Stomach smooth muscle (tissue), 2 donors: ENCODE measurements at regions not wholly inside any gene's neighbourhood (a gene's known extent, or its start where the extent isn't known, plus 50 kb on each side); places are given as distances from the start of the nearest gene placed in this dataset.

ENCODE experiments used
- H3K27ac ChIP-seq: one replicate; pipeline ENCODE4 v1.7.0; 2013; ENCODE audit warnings: mild to moderate bottlenecking, low read length, inconsistent platforms
- H3K27me3 ChIP-seq, 2 donors: one replicate each; pipeline ENCODE4 v1.7.0; 2013; ENCODE audit warnings: low read length in 2 of 2; ENCODE audit not compliant: insufficient read depth in 2 of 2, control insufficient read depth in 1 of 2
- H3K36me3 ChIP-seq, 2 donors: one replicate each; pipeline ENCODE4 v1.7.0; 2013; ENCODE audit warnings: low read length in 2 of 2; ENCODE audit not compliant: control insufficient read depth in 2 of 2, insufficient read depth in 2 of 2
- H3K4me1 ChIP-seq: one replicate; pipeline ENCODE4 v1.7.0; 2013; ENCODE audit warnings: low read length; ENCODE audit not compliant: control insufficient read depth, insufficient read depth
- H3K4me3 ChIP-seq, 2 donors: one replicate each; pipeline ENCODE4 v1.7.0; 2013; ENCODE audit warnings: low read length in 2 of 2
- H3K9ac ChIP-seq, 2 donors: one replicate each; pipeline ENCODE4 v1.7.0; 2013; ENCODE audit warnings: low read length in 2 of 2, mild to moderate bottlenecking in 1 of 2
- H3K9me3 ChIP-seq, 2 donors: one replicate each; pipeline ENCODE4 v1.7.0; 2013; ENCODE audit warnings: low read length in 2 of 2; ENCODE audit not compliant: control insufficient read depth in 2 of 2
- donor health status: healthy.
- donor health status: Pancreatic carcinoma.

- H3K9ac ChIP-seq = no peak overlapping the region
- H3K27ac ChIP-seq = no peak overlapping the region
- no peaks in the 10 kb centered on the region for H3K36me3 ChIP-seq
- no peak overlapping the region for H3K4me3 ChIP-seq
- no peaks in the 10 kb centered on the region for H3K4me1 ChIP-seq
- peaks cover 0 to 3% of the 10 kb centered on the region in 2 donors for H3K9me3 ChIP-seq
- H3K27me3 ChIP-seq = peaks cover 1 to 2% of the 10 kb centered on the region in 2 donors
These were observed 465.1 kb upstream of the MYT1L start for GRCh38 chr2:2796207-2796606.

GRCh38 chr2:2795438-2796091 is 464.5 kb upstream of the MYT1L start:
- H3K27me3 ChIP-seq = peaks cover 2% of the 10 kb centered on the region in 2 donors
- H3K4me1 ChIP-seq = no peaks in the 10 kb centered on the region
- peaks cover 0 to 3% of the 10 kb centered on the region in 2 donors for H3K9me3 ChIP-seq
- H3K27ac ChIP-seq = no peak overlapping the region
- H3K4me3 ChIP-seq = no peak overlapping the region
- H3K36me3 ChIP-seq = no peaks in the 10 kb centered on the region
- H3K9ac ChIP-seq = no peak overlapping the region

GRCh38 chr2:2793925-2794560 is 463.0 kb upstream of the MYT1L start:
- Histone ChIP-seq H3K9ac (no peak overlapping the region), H3K9me3 (peaks cover 0 to 3% of the 10 kb centered on the region in 2 donors), H3K4me1 (no peaks in the 10 kb centered on the region), H3K36me3 (no peaks in the 10 kb centered on the region), H3K4me3 (no peak overlapping the region), H3K27me3 (peaks cover 0 to 2% of the 10 kb centered on the region in 2 donors), H3K27ac (no peak overlapping the region)

GRCh38 chr2:2793514-2793913 is 462.4 kb upstream of the MYT1L start:
- no peak overlapping the region for H3K27ac ChIP-seq
- H3K9me3 ChIP-seq = peaks cover 0 to 3% of the 10 kb centered on the region in 2 donors
- H3K4me3 ChIP-seq = no peak overlapping the region
- peaks cover 0 to 2% of the 10 kb centered on the region in 2 donors for H3K27me3 ChIP-seq
- H3K9ac ChIP-seq = no peak overlapping the region
- H3K4me1 ChIP-seq = no peaks in the 10 kb centered on the region
- H3K36me3 ChIP-seq = no peaks in the 10 kb centered on the region

GRCh38 chr2:2791606-2792005 is 460.5 kb upstream of the MYT1L start:
- Histone ChIP-seq H3K27me3 (peaks cover 0 to 2% of the 10 kb centered on the region in 2 donors), H3K4me1 (no peaks in the 10 kb centered on the region), H3K4me3 (no peak overlapping the region), H3K36me3 (no peaks in the 10 kb centered on the region), H3K9me3 (peaks cover 0 to 3% of the 10 kb centered on the region in 2 donors), H3K27ac (no peak overlapping the region), H3K9ac (no peak overlapping the region)

- Histone ChIP-seq H3K9me3 (peaks cover 0 to 3% of the 10 kb centered on the region in 2 donors), H3K4me1 (no peaks in the 10 kb centered on the region), H3K36me3 (no peaks in the 10 kb centered on the region), H3K27me3 (peaks cover 0 to 2% of the 10 kb centered on the region in 2 donors), H3K4me3 (no peak overlapping the region), H3K27ac (no peak overlapping the region), H3K9ac (no peak overlapping the region)
These were observed 460.0 kb upstream of the MYT1L start for GRCh38 chr2:2791031-2791430.

- Histone ChIP-seq H3K4me3 (no peak overlapping the region), H3K27me3 (peaks cover 2% of the 10 kb centered on the region in 2 donors), H3K36me3 (no peaks in the 10 kb centered on the region), H3K9me3 (no peaks in the 10 kb centered on the region), H3K4me1 (no peaks in the 10 kb centered on the region), H3K27ac (no peak overlapping the region), H3K9ac (no peak overlapping the region)
These were observed 457.0 kb upstream of the MYT1L start for GRCh38 chr2:2788076-2788475.

GRCh38 chr2:2787301-2787907 is 456.3 kb upstream of the MYT1L start:
- no peak overlapping the region for H3K4me3 ChIP-seq
- no peak overlapping the region for H3K27ac ChIP-seq
- H3K36me3 ChIP-seq = no peaks in the 10 kb centered on the region
- H3K27me3 ChIP-seq = peaks cover 2 to 4% of the 10 kb centered on the region in 2 donors
- no peaks in the 10 kb centered on the region for H3K4me1 ChIP-seq
- no peaks in the 10 kb centered on the region for H3K9me3 ChIP-seq
- H3K9ac ChIP-seq = no peak overlapping the region

- no peaks in the 10 kb centered on the region for H3K4me1 ChIP-seq
- H3K27me3 ChIP-seq = peaks cover 0 to 9% of the 10 kb centered on the region in 2 donors
- no peaks in the 10 kb centered on the region for H3K36me3 ChIP-seq
- peaks cover 3 to 4% of the 10 kb centered on the region in 2 donors for H3K9me3 ChIP-seq
- H3K9ac ChIP-seq = no peak overlapping the region
- H3K4me3 ChIP-seq = no peak overlapping the region
- no peak overlapping the region for H3K27ac ChIP-seq
These were observed 450.9 kb upstream of the MYT1L start for GRCh38 chr2:2782007-2782406.

GRCh38 chr2:2779727-2780126 is 448.7 kb upstream of the MYT1L start:
- peaks cover 4 to 10% of the 10 kb centered on the region in 2 donors for H3K9me3 ChIP-seq
- no peaks in the 10 kb centered on the region for H3K4me1 ChIP-seq
- no peak overlapping the region for H3K27ac ChIP-seq
- H3K4me3 ChIP-seq = no peak overlapping the region
- H3K36me3 ChIP-seq = no peaks in the 10 kb centered on the region
- H3K27me3 ChIP-seq = peaks cover 0 to 9% of the 10 kb centered on the region in 2 donors
- no peak overlapping the region for H3K9ac ChIP-seq

GRCh38 chr2:2777876-2778275 is 446.8 kb upstream of the MYT1L start:
- H3K4me3 ChIP-seq = no peak overlapping the region
- peaks cover 0 to 6% of the 10 kb centered on the region in 2 donors for H3K27me3 ChIP-seq
- no peaks in the 10 kb centered on the region for H3K36me3 ChIP-seq
- H3K9me3 ChIP-seq = peaks cover 4 to 10% of the 10 kb centered on the region in 2 donors
- H3K27ac ChIP-seq = no peak overlapping the region
- no peaks in the 10 kb centered on the region for H3K4me1 ChIP-seq
- no peak overlapping the region for H3K9ac ChIP-seq
